ENCODE measurements at regions not wholly inside any gene's neighbourhood (a gene's known extent, or its start where the extent isn't known, plus 50 kb on each side); places are given as distances from the start of the nearest gene placed in this dataset.
"Not testable (repeated sequence)": the region's sequence is repeated elsewhere in the genome, so short reads cannot be mapped to it uniquely, and the experiment has no call there.

DNA sequence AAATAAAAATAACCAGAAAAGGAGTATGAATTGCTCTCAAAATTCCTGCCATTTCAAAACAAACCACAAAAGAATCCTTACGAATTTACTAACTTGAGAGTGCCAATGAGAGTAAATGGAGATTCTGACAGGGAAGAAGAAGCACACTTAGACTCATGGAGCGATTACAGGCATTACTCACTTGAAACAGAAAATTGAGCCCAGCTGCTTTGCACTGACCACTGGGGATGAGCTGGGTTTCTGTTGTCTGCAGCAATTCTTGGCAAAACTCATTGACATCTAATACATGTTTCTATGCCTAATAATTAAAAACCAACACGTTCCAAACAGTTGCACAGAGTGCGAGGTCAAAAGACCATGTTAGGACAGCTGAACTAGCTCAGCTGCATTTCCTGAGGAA lies 731.6 kb downstream of the DNAH5 start:
- WGBS, 3 donors = 67 to 76% (median 70%) methylated on average over 4 of the region's 4 CpGs
- Histone ChIP-seq H3K36me3 (no peaks in the 10 kb centered on the region), H3K27me3 (no peaks in the 10 kb centered on the region), H3K4me3 (no peak overlapping the region), H3K27ac (no peak overlapping the region), H3K9me3 (no peaks in the 10 kb centered on the region), H3K4me1 (ENCODE audit: insufficient read depth) (no peaks in the 10 kb centered on the region)
- intact Hi-C loops (cut with DNase I) = no loop called here
- TF ChIP-seq, protein P1, sequence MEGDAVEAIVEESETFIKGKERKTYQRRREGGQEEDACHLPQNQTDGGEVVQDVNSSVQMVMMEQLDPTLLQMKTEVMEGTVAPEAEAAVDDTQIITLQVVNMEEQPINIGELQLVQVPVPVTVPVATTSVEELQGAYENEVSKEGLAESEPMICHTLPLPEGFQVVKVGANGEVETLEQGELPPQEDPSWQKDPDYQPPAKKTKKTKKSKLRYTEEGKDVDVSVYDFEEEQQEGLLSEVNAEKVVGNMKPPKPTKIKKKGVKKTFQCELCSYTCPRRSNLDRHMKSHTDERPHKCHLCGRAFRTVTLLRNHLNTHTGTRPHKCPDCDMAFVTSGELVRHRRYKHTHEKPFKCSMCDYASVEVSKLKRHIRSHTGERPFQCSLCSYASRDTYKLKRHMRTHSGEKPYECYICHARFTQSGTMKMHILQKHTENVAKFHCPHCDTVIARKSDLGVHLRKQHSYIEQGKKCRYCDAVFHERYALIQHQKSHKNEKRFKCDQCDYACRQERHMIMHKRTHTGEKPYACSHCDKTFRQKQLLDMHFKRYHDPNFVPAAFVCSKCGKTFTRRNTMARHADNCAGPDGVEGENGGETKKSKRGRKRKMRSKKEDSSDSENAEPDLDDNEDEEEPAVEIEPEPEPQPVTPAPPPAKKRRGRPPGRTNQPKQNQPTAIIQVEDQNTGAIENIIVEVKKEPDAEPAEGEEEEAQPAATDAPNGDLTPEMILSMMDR (IDR thresholded peaks at IDR 0.05) = no peak
- TF ChIP-seq EP300 (IDR thresholded peaks at IDR 0.05) (no peak), POLR2A (IDR thresholded peaks at IDR 0.05) (no peak)
- no peak for DNase-seq

DNA sequence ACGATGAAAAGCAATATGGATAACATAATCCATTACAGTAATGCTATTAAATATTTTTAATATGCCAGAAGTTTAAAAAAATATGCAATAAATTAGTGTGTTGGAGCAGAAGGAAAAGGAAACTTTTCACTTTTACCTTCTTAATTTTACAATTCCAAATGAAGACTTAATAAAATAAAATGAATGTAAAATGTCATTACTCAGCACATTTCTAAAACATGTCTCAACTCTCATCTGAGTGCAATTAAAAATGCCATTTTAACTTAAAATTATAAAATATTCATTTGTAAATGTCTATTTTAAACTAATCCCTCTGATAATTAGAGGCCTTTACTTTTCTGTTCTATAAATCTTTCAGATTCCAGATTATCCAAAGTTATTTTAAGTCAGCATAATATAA lies 733.4 kb downstream of the DNAH5 start:
- no peak for DNase-seq
- TF ChIP-seq, protein P1 (IDR thresholded peaks at IDR 0.05) = no peak
- TF ChIP-seq POLR2A (IDR thresholded peaks at IDR 0.05) (no peak), EP300 (IDR thresholded peaks at IDR 0.05) (no peak)
- intact Hi-C loops (cut with DNase I) = no loop called here
- Histone ChIP-seq H3K9me3 (no peaks in the 10 kb centered on the region), H3K4me3 (no peak overlapping the region), H3K4me1 (ENCODE audit: insufficient read depth) (no peaks in the 10 kb centered on the region), H3K27me3 (no peaks in the 10 kb centered on the region), H3K27ac (no peak overlapping the region), H3K36me3 (no peaks in the 10 kb centered on the region)
- WGBS, 3 donors = 41 to 60% (median 52%) methylated on average over 1 of the region's 1 CpG

DNA sequence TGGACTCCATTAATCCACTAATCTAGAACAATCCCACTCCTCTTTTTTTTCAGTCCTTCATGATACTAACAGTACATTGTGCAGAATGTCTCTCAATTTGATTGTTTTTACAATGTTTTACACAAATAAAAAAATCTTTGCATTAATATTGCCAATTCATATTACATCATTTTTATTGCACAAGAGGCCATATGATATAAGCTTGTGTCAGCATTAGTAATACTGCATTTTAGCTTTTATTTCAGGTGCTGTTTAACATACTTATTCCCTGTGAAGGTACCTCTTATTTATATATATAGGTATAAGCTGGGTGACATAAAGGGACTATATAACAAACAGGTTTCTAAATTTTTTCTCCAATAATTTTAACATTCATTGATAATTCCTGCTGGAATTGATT lies 737.4 kb downstream of the DNAH5 start:
- Histone ChIP-seq H3K27ac (no peak overlapping the region), H3K27me3 (no peaks in the 10 kb centered on the region), H3K4me1 (ENCODE audit: insufficient read depth) (no peaks in the 10 kb centered on the region), H3K4me3 (no peak overlapping the region), H3K36me3 (no peaks in the 10 kb centered on the region), H3K9me3 (peaks cover 0 to 4% of the 10 kb centered on the region in 2 donors)
- no peak for DNase-seq
- intact Hi-C loops (cut with DNase I) = no loop called here
- TF ChIP-seq EP300 (IDR thresholded peaks at IDR 0.05) (no peak), POLR2A (IDR thresholded peaks at IDR 0.05) (no peak)
- TF ChIP-seq, protein P1 (IDR thresholded peaks at IDR 0.05) = no peak

DNA sequence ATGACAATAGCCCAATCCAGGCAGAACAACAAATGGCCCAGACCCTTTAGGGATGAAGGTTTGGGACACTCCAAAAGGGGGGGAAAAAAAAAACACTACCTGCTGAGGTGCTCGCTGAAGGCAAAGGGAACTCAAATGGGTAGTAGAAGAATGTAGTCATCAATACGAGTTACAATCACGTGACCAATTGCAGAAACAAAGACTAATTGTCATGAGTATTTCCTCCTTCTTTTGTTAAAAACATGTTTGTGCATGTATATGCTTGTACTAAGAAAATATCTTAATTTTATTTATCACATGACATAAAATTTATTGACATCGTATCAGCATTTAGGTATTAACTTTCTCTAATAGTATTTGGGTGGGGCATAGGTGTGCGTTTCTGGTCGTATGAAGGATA lies 743.5 kb downstream of the DNAH5 start:
- no peak for DNase-seq
- intact Hi-C loops (cut with DNase I) = no loop called here
- H3K27ac ChIP-seq = no peak overlapping the region
- H3K36me3 ChIP-seq = no peaks in the 10 kb centered on the region
- no peaks in the 10 kb centered on the region for H3K4me1 ChIP-seq (ENCODE audit: insufficient read depth)
- WGBS, 3 donors = 69 to 91% (median 75%) methylated on average over 6 of the region's 6 CpGs
- TF ChIP-seq EP300 (IDR thresholded peaks at IDR 0.05) (no peak), POLR2A (IDR thresholded peaks at IDR 0.05) (no peak)
- TF ChIP-seq, protein P1 (IDR thresholded peaks at IDR 0.05) = no peak
- H3K27me3 ChIP-seq = no peaks in the 10 kb centered on the region
- H3K4me3 ChIP-seq = no peak overlapping the region
- peaks cover 0 to 4% of the 10 kb centered on the region in 2 donors for H3K9me3 ChIP-seq

DNA sequence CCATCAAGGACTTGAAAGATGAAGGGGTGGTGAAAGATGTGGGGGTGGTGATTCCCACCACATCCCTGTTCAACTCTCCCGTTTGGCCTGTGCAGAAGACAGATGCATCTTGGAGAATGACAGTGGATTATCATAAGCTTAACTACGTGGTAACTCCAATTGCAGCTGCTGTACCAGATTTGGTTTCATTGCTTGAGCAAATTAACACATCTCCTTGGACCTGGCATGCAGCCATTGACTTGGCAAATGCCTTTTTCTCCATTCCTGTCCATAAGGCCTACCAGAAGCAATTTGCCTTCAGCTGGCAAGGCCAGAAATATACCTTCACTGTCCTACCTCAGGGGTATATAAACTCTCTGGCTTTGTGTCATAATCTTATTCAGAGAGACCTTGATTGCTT lies 746.3 kb downstream of the DNAH5 start:
- H3K36me3 ChIP-seq; H3K27ac ChIP-seq; H3K4me1 ChIP-seq (ENCODE audit: insufficient read depth); DNase-seq; H3K27me3 ChIP-seq; H3K4me3 ChIP-seq; H3K9me3 ChIP-seq; intact Hi-C loops (cut with DNase I): not testable (repeated sequence)
- 33 to 62% (median 51%) methylated on average over 2 of the region's 2 CpGs for WGBS, 3 donors
